ENCODE measurements at regions not wholly inside any gene's neighbourhood (a gene's known extent, or its start where the extent isn't known, plus 50 kb on each side); places are given as distances from the start of the nearest gene placed in this dataset.
"Not testable (repeated sequence)": the region's sequence is repeated elsewhere in the genome, so short reads cannot be mapped to it uniquely, and the experiment has no call there.

DNA sequence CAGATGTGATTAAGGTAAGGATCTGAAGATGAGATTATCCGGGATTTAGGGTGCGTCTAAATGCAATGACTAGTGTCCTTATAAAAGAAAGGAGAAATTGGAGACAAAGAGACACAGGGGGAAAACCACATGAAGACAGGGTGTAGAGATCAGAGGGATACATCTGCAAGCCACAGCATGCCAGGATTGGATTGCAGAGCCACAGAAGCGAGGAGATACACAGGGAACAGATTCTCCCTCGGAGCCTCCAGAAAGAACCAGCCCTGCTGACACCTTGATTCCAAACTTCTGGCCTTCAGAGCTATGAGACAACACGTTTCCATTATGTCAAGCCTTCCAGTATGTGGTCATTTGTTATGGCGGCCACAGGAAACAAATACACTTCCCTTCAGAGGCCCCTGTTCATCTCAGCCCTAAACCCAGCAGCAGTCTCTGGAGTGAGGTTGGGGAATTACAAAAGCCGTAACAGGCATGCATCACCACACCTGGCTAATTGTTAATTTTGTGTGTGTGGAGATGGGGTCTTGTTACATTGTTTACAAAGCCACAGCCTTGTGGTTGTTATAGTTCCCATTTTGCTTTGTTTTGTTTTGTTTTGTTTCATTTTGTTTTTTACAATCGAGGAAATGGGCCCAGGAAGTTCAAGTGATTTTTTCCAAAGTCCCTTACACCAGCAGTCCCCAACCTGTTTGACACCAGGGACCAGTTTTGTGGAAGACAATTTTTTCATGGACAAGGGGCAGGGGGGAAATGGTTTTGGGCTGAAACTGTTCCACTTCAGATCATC, 51.6 kb upstream of the LYRM9 start:
- no peak for DNase-seq

DNA sequence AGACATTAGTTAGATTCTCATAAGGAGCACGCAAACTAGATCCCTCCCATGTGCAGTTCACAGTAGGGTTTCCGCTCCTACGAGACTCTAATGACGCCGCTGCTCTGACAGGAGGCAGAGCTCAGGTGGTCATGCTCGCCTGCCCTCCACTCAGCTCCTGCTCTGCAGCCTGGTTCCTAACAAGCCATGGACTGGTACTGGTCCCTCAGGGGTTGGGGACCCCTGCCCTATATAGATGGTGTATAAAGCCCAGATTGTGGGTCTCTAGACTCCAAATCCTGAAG, 52.1 kb upstream of the LYRM9 start:
- DNase-seq: no peak

DNA sequence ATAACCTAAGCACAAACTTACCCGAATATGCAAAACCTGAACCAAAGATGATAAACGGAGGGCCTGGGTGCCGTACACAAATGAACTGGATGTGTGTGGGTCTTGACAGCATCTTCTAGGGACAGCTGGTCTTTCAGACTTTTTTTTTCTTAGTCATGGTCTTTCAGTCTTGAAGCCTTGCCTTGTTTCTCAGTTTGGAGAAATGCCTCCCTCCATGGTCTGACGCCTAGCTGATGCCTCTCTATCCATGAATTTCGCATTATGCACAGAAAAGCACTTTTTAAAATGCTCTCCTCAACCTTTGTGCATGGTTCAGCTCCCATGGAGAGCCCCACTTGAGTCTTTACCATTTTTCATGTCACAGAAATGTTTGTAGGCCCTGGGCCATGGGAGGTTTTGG, 52.8 kb upstream of the LYRM9 start:
- no peak for DNase-seq

DNA sequence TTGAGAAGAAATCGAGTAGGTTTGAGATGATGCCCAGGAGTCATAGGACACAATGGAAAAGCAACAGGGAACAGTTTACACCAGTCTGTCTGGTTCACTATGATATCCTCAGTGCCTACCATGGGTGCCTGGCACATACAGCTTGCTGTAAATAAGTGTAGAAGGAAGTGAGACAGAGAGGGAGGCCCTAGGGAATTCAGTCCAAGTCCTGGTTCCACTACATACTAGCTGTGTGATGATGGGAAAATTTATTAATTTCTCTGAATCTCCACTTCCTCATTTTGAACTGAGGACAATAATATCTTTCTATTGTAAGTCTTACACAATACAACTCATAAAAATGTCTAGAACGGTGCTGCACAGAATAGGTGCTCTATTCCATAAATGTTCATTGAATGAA, 53.3 kb upstream of the LYRM9 start:
- peak; percentile 3 to 6 for DNase-seq

DNA sequence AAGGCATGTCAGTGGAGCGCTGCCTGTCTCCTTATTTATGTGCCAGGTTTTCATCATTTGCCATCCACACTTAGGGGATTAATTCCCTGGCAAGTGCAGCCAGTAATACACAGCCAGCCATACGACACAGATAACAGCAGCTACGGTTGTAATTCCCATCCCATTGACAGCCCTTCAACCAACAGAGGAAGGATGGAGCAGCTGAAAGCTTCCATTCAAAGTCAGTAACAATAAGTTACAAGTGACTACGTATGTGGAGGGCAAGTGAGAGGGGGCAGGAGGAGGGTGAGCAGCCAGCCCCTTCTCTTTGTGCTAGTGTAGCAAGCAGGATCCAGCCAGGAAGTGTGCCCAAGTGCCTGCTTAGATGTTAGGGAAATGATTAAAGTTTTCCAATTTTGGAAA, 53.8 kb upstream of the LYRM9 start:
- DNase-seq: no peak

DNA sequence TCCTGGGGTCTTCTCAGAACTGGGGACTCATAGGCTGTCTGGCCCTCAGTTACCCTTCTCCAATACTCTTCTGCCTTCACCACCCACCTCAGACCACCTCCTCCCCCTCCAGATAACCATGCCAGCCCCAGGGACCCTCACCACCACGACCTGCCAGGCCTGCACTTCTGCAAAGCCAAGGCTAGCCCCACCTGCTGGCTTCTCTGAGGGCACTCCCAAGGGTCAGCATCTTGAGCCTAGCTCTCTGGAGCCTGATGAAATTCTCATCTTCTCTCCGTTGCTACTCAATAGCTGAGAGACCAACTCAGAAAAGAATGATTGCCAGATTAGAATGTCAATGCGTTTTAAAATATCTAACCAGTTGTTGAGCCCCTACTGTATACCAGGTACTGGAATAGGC, 56.1 kb upstream of the LYRM9 start:
- no peak for DNase-seq

DNA sequence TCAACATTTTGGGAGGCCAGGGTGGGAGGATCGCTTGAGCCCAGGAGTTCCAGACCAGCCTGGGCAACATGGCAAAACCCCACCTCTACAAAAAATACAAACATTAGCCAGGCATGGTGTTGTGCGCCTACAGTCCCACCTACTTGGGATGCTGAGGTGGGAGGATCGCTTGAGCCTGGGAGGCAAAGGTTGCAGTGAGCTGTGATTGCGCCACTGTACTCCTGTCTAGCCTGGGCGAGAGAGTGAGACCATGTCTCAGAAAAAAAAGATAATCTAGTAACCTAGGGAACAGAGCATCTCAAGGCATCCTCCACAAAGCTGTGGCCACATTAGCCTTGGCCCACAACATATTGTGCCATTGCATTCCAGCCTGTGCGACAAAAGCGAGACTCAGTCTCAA, 57.1 kb upstream of the LYRM9 start:
- not testable (repeated sequence) for DNase-seq

DNA sequence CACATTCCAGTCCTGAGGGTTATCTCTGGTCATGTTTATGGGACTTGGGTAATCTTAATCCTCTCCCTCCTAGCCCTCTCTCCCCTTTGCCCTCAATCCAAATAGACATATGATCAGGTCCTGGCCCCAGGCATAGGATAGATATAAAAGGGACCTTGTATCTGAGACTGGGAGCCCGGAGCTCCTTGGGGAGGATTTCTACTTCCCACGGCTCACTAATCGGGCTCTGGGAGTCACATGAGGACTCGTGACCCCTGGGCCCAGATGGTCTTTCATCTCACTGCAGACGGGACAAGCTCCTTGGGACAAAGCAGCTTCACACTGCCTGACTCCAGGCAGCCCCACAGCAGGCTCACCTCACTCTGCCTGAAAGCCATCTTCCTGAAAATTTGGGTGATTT, 57.8 kb upstream of the LYRM9 start:
- no peak for DNase-seq

DNA sequence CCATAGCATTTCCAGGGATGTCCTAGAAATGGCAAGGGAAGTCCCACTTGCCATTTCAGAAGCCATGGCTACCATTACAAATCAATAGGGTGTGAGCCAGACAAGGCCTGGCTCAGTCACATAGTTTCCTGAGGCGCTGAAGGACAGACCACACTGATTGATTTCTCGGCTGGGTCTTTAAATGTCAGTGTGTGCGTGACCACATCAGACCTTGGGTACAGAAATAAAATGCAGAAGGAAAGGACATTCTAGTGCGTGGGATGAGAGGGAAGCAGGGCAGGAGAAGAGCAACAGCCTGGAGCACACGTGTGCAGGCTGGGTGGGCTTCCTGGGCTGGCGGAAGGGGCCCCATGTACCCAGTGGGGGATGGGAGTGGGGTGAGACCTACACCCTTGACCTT, 58.7 kb upstream of the LYRM9 start:
- DNase-seq: peak in 1 of 2 experiments; percentile 8

DNA sequence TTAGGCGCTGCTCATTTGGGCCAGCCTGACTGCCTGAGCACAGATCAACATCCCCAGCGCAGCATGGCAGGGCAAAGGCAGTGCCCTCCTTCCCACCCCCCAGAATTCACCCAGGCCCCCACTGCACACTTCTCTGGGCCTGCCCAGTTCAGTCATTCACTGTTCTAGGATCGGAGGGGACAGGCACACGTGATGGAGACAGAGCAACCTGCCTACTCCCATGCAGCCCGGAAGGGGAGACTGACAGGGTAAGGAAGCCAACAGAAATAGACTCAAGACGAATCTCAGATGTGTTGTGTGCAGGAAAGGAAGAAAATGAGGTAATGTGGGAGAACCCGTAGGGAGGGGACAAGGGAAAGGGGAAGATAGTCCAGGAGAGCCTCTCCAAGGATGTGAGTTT, 59.2 kb upstream of the LYRM9 start:
- DNase-seq: no peak

DNA sequence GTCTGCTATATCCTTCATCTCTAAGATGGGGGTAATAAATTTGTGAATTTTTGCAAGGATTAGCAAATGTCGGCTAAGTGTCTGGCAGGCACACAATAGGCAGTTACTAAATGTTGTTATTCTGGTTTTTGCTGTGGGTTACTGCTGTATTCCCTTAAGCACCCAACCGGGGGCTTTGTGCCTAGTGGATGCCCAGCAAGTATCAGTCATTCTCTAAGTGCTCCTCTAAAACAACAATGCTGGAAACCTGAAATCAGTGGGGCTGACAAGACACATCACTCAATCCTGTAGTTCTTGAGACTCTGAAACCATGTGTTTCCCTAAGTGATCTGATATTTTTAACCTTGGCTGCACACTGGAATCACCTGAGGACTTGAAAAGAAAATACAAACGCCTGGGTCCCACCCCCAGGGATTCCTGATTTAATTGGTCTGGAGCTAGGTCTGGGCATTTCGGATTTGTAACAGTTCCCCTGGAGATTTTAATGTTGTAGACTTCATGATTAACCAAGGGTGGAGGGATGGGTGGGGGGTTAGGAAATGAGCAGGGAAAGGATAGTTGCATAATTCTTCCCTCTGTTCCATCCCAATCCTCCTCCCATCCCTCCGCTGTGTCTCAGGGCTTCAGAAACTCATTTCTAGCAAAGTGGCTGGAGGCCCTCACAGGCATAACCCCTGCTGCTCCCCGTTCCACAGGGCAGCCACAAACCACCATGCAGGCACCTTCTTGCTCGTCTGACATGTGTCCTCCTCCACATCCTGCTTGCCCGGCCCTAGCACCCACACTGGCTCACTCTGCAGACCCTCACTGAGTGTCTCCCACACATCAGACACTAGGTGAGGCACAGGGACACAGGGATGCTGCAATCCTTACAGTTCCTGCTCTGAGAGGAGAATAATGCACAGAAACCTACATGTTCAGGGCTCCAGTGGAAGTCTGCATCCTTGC, 61.7 kb upstream of the LYRM9 start:
- DNase-seq: peak in 1 of 2 experiments; percentile 4

DNA sequence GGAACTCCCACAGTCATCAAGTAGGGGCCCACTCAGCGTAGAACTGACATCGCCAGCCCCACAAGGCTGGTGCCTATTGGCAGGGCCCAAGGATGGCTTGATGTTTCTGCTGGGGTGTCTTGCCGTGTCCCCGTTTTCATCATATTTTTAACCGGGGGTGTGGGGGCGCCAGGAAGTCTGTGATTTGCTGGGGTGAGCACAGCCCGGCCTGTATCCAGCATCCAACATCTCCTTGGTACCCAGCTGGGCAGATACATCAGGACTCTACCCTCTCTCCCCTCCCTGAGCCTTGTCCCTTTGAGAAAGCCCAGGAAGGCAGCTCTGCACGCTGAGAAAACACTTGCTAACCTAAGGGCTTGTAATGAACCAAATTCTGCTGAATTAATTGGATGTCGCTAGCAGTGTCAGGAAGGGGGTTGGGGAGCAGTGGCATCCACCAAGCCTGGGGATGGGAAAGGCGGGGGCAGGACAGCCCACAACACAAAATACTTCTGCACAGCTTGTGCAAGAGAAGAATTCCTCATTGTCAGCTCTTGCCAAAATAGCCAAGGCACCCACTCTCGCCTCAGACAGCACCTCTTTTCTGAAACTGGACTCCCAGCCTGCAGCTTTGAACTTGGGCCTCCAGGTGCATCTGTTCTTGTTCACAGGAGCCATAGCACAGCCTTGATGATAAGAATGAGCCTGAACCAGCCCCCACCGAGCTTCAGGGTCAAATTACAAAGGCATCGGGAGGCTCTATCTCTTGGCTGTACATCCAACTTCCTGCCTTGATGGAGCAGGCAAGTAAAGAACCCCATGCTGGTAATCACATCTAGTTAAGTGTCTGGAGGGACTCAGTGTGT, 63.7 kb upstream of the LYRM9 start:
- peak in 1 of 2 experiments; percentile 14 for DNase-seq

DNA sequence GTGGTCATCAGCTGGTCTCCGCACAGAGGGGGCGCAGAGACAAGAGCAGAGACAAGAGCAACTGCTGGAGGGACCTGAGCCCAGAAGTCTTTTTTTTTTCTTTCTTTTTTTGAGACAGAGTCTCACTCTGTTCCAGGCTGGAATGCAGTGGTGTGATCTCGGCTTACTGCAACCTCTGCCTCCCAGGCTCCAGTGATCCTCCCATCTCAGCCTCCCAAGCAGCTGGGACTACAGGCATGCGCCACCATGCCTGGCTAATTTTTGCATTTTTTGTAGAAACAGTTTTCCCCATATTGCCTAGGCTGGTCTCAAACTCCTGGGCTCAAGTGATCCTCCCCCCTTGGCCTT, 64.3 kb upstream of the LYRM9 start:
- DNase-seq: not testable (repeated sequence)

DNA sequence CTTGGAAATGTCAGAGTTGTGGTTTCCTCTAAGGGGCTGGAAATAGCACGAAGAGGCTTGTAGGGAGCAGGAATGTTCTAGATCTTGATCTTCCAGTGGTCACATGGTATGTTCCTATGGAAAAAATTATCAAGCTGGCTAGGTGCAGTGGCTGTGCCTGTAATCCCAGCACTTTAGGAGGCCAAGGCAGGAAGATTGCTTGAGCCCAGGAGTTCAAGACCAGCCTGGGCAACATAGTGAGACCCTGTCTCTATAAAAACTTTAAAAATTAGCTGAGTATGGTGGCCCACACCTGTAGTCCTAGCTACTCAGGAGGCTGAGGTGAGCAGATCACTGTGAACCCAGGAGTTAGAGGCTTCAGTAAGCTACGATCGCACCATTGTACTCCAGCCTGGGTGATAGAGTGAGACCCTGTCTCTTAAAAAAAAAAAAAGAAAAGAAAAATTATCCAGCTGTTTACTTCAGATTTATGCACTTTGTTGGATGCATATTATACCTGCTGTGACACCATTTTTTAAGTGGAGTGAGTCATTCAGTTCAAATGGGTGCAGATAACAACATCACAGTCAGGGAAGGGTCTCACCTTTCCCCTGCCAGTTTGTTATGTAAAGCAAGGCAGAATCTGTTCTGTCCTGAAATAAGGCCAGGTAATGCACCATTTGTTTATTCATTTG, 65.7 kb upstream of the LYRM9 start:
- no peak for DNase-seq

DNA sequence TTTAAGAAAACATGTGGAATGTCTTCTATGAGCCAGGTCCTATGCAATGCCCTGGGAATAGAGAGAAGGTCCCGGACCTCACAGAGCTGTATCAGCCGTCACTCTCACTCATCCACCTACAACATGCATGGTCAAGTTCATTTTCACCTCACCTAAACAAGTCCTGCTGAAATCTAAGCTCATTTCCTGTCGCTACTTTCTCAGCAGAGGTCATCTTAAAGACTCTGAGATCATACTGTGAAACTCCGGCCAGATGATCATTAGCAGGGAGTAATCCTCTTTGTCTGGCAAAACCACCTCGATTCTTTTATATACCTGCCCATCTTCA, 66.2 kb upstream of the LYRM9 start:
- no peak for DNase-seq

DNA sequence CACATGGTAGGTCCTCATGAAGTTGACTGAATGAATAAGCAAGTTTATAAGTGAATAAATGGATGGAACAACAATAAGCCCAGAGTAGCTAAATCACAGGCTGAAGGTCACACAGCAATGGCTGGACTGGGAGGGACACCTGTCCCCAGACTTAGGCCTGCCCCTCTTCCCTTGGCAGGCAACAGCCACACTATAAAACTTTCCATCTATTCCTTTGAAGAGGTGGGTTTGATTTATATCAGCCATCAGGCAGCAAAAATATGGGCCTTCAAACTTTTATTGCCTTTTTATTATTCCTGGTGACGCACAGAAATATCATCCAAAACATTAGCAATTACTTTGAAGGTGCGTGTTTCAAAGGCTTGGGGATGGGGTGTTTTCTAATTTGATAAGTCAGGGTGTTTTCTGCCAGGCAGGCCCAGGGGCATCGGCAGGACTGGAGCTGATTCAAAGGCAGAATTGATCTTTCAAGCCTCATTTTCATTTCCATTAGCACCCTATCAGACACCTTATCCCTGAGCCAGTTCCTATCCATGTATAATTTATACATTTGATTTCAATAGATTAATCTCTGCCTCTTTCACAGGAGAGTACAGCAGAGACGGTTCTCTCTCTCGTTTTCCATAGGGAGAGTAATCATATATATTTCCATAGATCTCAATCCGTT, 67.2 kb upstream of the LYRM9 start:
- no peak for DNase-seq

DNA sequence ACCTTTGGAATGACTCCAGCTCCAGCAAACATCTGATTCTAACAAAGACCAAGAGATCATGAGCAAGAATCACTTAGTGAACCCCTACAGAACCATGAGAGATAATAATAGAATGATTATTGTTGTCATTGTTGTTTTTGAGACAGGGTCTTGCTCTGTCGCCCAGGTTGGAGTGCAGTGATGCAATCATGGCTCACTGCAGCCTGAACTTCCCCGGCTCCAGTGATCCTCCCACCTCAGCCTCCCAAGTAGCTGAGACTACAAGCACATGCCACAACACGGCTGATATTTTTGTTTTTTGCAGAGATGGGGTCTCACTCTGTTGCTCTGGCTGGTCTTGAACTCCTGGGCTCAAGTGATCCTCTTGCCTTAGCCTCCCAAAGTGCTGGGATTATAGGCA, 69.4 kb upstream of the LYRM9 start:
- DNase-seq: not testable (repeated sequence)

DNA sequence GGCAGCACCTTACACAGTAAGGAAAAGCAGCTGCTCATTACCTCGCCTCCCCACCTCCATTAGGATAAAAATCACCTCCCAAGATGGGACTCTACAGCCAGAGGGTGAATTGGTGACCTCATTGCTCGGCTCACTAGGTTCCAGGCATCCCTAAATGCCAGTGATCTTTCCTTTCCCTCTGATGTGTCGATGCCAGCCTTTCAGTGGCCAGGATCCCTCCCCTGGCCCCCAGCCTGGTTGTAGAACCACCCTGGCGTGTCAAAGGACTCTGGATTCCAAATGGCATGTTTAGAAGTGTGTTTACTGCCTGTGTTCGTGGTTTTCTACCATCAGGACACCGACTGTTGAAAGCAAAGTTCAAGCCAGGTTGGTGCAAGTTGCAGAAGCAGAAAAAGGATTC, 72.1 kb upstream of the LYRM9 start:
- DNase-seq: no peak

DNA sequence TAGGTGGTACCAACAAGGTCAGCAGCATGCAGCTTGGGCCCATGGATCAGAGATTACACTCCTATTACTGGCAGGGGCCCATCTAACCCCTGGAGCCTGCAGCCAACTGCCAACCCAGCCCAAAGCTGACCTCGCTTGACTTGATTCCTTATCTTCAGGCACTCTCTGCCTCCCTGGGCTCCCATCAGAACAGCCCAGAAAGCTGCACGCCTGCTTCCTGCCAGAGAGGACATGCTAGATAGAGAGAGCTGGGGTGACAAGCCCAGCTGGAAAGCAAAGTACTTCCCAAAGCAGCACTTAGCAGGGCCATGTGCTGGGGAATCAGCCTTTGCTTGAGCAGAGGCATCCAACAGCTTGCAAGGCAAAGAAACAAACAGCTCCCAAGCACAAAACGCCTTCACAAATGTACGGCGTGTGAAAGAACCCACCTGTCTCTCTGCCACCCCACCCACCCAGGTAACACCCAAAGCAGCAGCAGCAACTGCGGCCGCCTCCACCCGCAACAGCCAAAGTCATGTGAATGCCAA, 74.2 kb upstream of the NLK start:
- DNase-seq: no peak

DNA sequence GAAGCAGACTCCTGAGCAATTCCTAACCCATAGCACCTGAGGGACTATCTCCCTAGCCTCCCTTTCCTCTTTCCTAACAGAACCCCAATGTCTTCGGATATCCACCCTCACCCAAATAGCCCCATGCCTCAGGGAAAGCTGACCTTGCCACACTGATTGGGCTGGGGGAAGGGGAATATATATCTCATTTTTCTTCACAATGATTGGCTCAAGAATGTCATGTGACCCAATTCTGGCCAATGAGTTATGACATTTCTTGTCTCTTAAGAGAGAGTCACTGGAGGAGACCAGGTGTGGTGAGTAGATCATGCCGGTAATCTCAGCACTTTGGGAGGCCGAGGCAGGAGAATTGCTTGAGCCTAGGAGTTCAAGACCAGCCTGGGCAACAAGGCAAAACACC, 71.9 kb upstream of the NLK start:
- no peak for DNase-seq

DNA sequence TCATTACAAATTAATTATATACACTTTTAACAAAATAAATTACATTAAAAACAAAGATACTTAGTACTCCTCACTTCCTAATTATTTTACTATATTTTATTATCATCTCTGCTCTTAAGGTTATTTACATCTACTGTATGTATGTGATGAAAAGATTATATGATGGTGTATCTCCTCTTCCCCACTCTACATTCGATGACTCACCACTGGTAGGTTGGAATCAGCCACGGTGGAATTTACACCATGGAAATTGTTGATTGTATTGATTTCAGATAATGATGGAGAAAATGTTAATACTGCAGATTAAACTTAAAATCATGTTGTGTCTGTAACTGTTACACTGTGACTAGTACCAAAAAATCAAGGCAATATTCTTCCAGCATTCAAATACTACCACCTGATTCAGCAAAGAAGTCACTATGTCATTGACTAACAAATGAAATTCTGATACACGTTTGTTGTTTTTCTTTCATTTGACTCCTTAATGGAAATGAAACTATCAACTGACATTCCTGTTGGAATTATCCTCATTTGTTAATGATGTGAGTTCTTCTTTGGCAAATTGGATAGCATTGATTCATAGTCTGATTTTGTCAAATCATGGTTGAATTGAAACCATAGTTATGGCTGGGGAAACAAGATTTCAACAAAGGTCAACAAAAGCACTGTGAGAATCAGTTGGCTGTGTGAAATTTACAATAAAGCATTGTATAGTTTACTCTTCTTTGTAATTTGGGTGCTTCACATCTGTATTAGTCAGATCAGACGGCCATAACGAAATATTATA, 69.0 kb upstream of the NLK start:
- DNase-seq: no peak

All from Kasumi-1 (cell line).